SK-N-SH (cell line): ENCODE measurements at regions not wholly inside any gene's neighbourhood (a gene's known extent, or its start where the extent isn't known, plus 50 kb on each side); places are given as distances from the start of the nearest gene placed in this dataset.

Source experiments
- CTCF ChIA-PET: fragments of 300-600, 350-600 bp; formaldehyde crosslinking; extraction: SDS; loops from one replicate; lab custom pipeline; 2021; lab: Yijun Ruan, JAX
- POLR2A ChIA-PET: fragments of 350-600 bp; sonication (Branson Sonifier 250); formaldehyde crosslinking; extraction: SDS; loops from one replicate; lab custom pipeline; 2020; ENCODE audit warnings: antibody characterized with exemption, inconsistent platforms; lab: Yijun Ruan, JAX
- DNase-seq: peaks from one replicate; pipeline ENCODE4 v3.0.0; 2012
- H2AFZ ChIP-seq: fragments of 200-600 bp; sonication (generic); 2 replicates; pipeline ENCODE4 v1.8.1; 2016; ENCODE audit warnings: antibody characterized with exemption, mild to moderate bottlenecking, low read depth
- H3F3A ChIP-seq: fragments of 200-600 bp; sonication (generic); replicated peaks from 2 replicates; pipeline ENCODE3; 2016; ENCODE audit warnings: antibody characterized with exemption, mild to moderate bottlenecking; ENCODE audit not compliant: insufficient read depth
- H3K27ac ChIP-seq, 2 experiments: fragments of 200-500 bp in 1 of 2; fragments of 200-600 bp in 1 of 2; sonication (Bioruptor generic) in 1 of 2; sonication (generic), shearing (Covaris generic) in 1 of 2; 2 replicates each; pipeline versions ENCODE4 v1.5.1 to v1.6.1; 2014 to 2016; ENCODE audit warnings: low read depth in 2 of 2, inconsistent platforms in 1 of 2, low read length in 1 of 2, mild to moderate bottlenecking in 1 of 2, mixed read lengths in 1 of 2
- H3K27me3 ChIP-seq: fragments of 200-600 bp; sonication (generic), shearing (Covaris generic); 2 replicates; pipeline ENCODE4 v1.6.1; 2016; ENCODE audit warnings: mixed run types; ENCODE audit not compliant: insufficient read depth
- H3K36me3 ChIP-seq, 2 experiments: fragments of 200-500 bp in 1 of 2; fragments of 200-600 bp in 1 of 2; sonication (Bioruptor generic) in 1 of 2; sonication (generic) in 1 of 2; replicated peaks in 1 of 2; 2 replicates each; pipeline versions ENCODE3 to v1.5.1; 2014 to 2016; ENCODE audit warnings: low read length in 1 of 2, mild to moderate bottlenecking in 1 of 2; ENCODE audit not compliant: insufficient read depth in 2 of 2, control insufficient read depth in 1 of 2
- H3K4me1 ChIP-seq, 2 experiments: fragments of 200-500 bp in 1 of 2; fragments of 200-600 bp in 1 of 2; sonication (Bioruptor generic) in 1 of 2; sonication (generic), shearing (Covaris generic) in 1 of 2; 2 replicates each; pipeline versions ENCODE4 v1.5.1 to v1.6.1; 2014 to 2016; ENCODE audit warnings: low read depth in 1 of 2, low read length in 1 of 2, mixed run types in 1 of 2; ENCODE audit not compliant: insufficient read depth in 2 of 2, control insufficient read depth in 1 of 2
- H3K4me2 ChIP-seq: fragments of 200-600 bp; sonication (generic), shearing (Covaris generic); 2 replicates; pipeline ENCODE4 v1.6.1; 2017; ENCODE audit warnings: mixed run types
- H3K4me3 ChIP-seq, 2 experiments: fragments of 200-500 bp in 1 of 2; fragments of 200-600 bp in 1 of 2; sonication (Bioruptor generic) in 1 of 2; sonication (generic), shearing (Covaris generic) in 1 of 2; 2 replicates each; pipeline versions ENCODE4 v1.5.1 to v1.8.1; 2014 to 2016; ENCODE audit warnings: low read depth in 2 of 2, inconsistent platforms in 1 of 2, low read length in 1 of 2, mild to moderate bottlenecking in 1 of 2, mixed read lengths in 1 of 2, moderate library complexity in 1 of 2
- H3K79me2 ChIP-seq: fragments of 200-600 bp; sonication (generic); 2 replicates; pipeline ENCODE4 v1.8.1; 2017; ENCODE audit warnings: mild to moderate bottlenecking; ENCODE audit not compliant: insufficient read depth
- H3K9ac ChIP-seq: fragments of 200-600 bp; sonication (generic); 2 replicates; pipeline ENCODE4 v1.6.1; 2017; ENCODE audit warnings: mixed run types
- H3K9me2 ChIP-seq: fragments of 200-600 bp; sonication (generic); 2 replicates; pipeline ENCODE4 v1.6.1; 2017; ENCODE audit warnings: mixed run types
- H3K9me3 ChIP-seq: fragments of 200-600 bp; sonication (generic); 2 replicates; pipeline ENCODE4 v1.6.1; 2017; ENCODE audit warnings: mixed run types, mild to moderate bottlenecking, moderate library complexity
- H4K20me1 ChIP-seq: fragments of 200-600 bp; sonication (generic); 2 replicates; pipeline ENCODE4 v1.6.1; 2017; ENCODE audit warnings: mild to moderate bottlenecking, mixed run types; ENCODE audit not compliant: insufficient read depth
- CHD2 ChIP-seq: fragments of 150-350 bp; IDR thresholded peaks from 2 replicates; pipeline ENCODE4 v1.6.1; 2018; ENCODE audit warnings: low read length; ENCODE audit not compliant: partially characterized antibody
- ELF1 ChIP-seq: IDR thresholded peaks from 2 replicates; pipeline ENCODE4 v1.4.0; 2012
- EP300 ChIP-seq, 2 experiments: IDR thresholded peaks; 2 replicates each; pipeline versions ENCODE4 v1.4.0 to v1.6.1; 2012; ENCODE audit warnings: borderline replicate concordance in 1 of 2, low read depth in 1 of 2, low read length in 1 of 2
- FOSL2 ChIP-seq: IDR thresholded peaks from 2 replicates; pipeline ENCODE4 v1.4.0; 2012; ENCODE audit warnings: low read depth, mild to moderate bottlenecking, moderate library complexity, borderline replicate concordance
- FOXJ3 ChIP-seq: sonication (generic); formaldehyde crosslinking; IDR thresholded peaks from 2 replicates; pipeline ENCODE4 v1.5.1; 2020; ENCODE audit warnings: mild to moderate bottlenecking, missing genetic modification reagents
- FOXM1 ChIP-seq: IDR thresholded peaks from 2 replicates; pipeline ENCODE4 v1.4.0; 2012; ENCODE audit warnings: low read depth, mild to moderate bottlenecking
- GATA2 ChIP-seq: sonication (generic); formaldehyde crosslinking; IDR thresholded peaks from 2 replicates; pipeline ENCODE4 v1.5.0; 2020; ENCODE audit warnings: mild to moderate bottlenecking, missing genetic modification reagents
- IRF3 ChIP-seq: fragments of 150-350 bp; IDR thresholded peaks from 2 replicates; pipeline ENCODE4 v1.6.1; 2016; ENCODE audit warnings: mild to moderate bottlenecking, low read depth, low read length
- NFIC ChIP-seq: IDR thresholded peaks from 2 replicates; pipeline ENCODE4 v1.4.0; 2012; ENCODE audit warnings: borderline replicate concordance
- NRF1 ChIP-seq: IDR thresholded peaks from 2 replicates; pipeline ENCODE4 v1.6.1; 2012; ENCODE audit warnings: low read depth, mild to moderate bottlenecking, low read length
- RCOR1 ChIP-seq: fragments of 150-350 bp; IDR thresholded peaks from 2 replicates; pipeline ENCODE4 v1.6.1; 2017; ENCODE audit warnings: antibody characterized with exemption, low read length
- REST ChIP-seq: IDR thresholded peaks from 2 replicates; pipeline ENCODE4 v1.6.1; 2012; ENCODE audit warnings: mild to moderate bottlenecking, low read depth, low read length, moderate library complexity
- SIN3A ChIP-seq: IDR thresholded peaks from 2 replicates; pipeline ENCODE4 v1.6.1; 2012; ENCODE audit warnings: low read depth, mild to moderate bottlenecking, low read length, moderate library complexity, borderline replicate concordance
- TCF12 ChIP-seq: IDR thresholded peaks from 2 replicates; pipeline ENCODE4 v1.4.0; 2012
- USF1 ChIP-seq: IDR thresholded peaks from 2 replicates; pipeline ENCODE4 v1.4.0; 2012; ENCODE audit warnings: low read depth, borderline replicate concordance
- WGBS: methylation state at CpG from one replicate; pipeline ENCODE4 v1.1.6; 2017; ENCODE audit warnings: low lambda C conversion rate; 5-methylcytosine and 5-hydroxymethylcytosine counted together

- peak; percentile 76 for DNase-seq
- POLR2A ChIA-PET, result interaction anchor here (0.9 to 1.5 kb wide), 2 partner anchors 21 to 25 kb away, joined by 3 read pairs; no protein-coding TSS in a partner anchor
- Histone ChIP-seq H3K4me2 (no peak overlapping the region), H3K9ac (no peak overlapping the region), H3K9me2 (no peaks in the 10 kb centered on the region), H2AFZ (no peak overlapping the region), H3K4me3 (no peak overlapping the region), H3K27me3 (peaks cover 16% of the 10 kb centered on the region; the same call in 1 of the 2 replicates), H3K27ac (no peak overlapping the region), H3K36me3 (no peaks in the 10 kb centered on the region), H3K9me3 (no peaks in the 10 kb centered on the region), H3K4me1 (peaks cover 0 to 24% of the 10 kb centered on the region in 2 experiments; a peak in 2 of 4 replicates)
- 45% methylated on average over 15 of the region's 15 CpGs for WGBS
- peak; percentile 83 for TF ChIP-seq GATA2 (CRISPR knock-in tag)
- TF ChIP-seq RCOR1, result peak; percentile 90; the same call in 1 of the 2 replicates
- TF ChIP-seq REST, result no peak
- TF ChIP-seq EP300 (IDR thresholded peaks at IDR 0.05; ENCODE audit: borderline replicate concordance in 1 of 2, low read depth in 1 of 2, low read length in 1 of 2), result peak in 1 of 2 experiments; percentile 76; a peak in 2 of 4 replicates
- peak; percentile 44 for TF ChIP-seq CHD2
- TF ChIP-seq, all 33 proteins: peak for 4
- no peaks in the 10 kb centered on the region for H3F3A ChIP-seq
- H4K20me1 ChIP-seq, result no peaks in the 10 kb centered on the region
- CTCF ChIA-PET, result interaction anchor here (0.7 to 1.8 kb wide), 11 partner anchors 8 to 167 kb away, joined by 3 to 6 read pairs (median 3); no protein-coding TSS in a partner anchor
- H3K79me2 ChIP-seq, result no peaks in the 10 kb centered on the region
These were observed 69.6 kb downstream of the RBFOX3 start for GRCh38 chr17:79541056-79541850.

- Histone ChIP-seq H3K4me2 (no peak overlapping the region), H4K20me1 (no peaks in the 10 kb centered on the region), H3K36me3 (no peaks in the 10 kb centered on the region), H3K4me1 (peaks cover 0 to 35% of the 10 kb centered on the region in 2 experiments; a peak in 2 of 4 replicates), H2AFZ (no peak overlapping the region), H3K9me2 (no peaks in the 10 kb centered on the region), H3F3A (no peaks in the 10 kb centered on the region), H3K9ac (no peak overlapping the region), H3K4me3 (no peak overlapping the region), H3K27ac (no peak overlapping the region), H3K9me3 (no peaks in the 10 kb centered on the region), H3K27me3 (peaks cover 7% of the 10 kb centered on the region; the same call in 1 of the 2 replicates), H3K79me2 (no peaks in the 10 kb centered on the region)
- POLR2A ChIA-PET, result no interaction called here
- WGBS, result 42% methylated on average over 25 of the region's 25 CpGs
- CTCF ChIA-PET, result interaction anchor here (1.1 to 1.8 kb wide), 7 partner anchors 9 to 168 kb away, joined by 3 to 6 read pairs (median 4); no protein-coding TSS in a partner anchor
- no peak for DNase-seq
- TF ChIP-seq SIN3A (no peak), NRF1 (no peak), NFIC (no peak), ELF1 (no peak), TCF12 (no peak), FOSL2 (no peak), EP300 (IDR thresholded peaks at IDR 0.05; ENCODE audit: borderline replicate concordance in 1 of 2, low read depth in 1 of 2, low read length in 1 of 2) (no peak), FOXJ3 (CRISPR knock-in tag) (no peak), USF1 (no peak), FOXM1 (no peak), IRF3 (no peak), RCOR1 (no peak)
These were observed 70.7 kb downstream of the RBFOX3 start for GRCh38 chr17:79539944-79540705.
